AG10803 (cell line): ENCODE measurements at regions not wholly inside any gene's neighbourhood (a gene's known extent, or its start where the extent isn't known, plus 50 kb on each side); places are given as distances from the start of the nearest gene placed in this dataset.
A peak's percentile ranks its signal among the peaks of the same experiment; 100 is the strongest.
"Not testable (repeated sequence)": the region's sequence is repeated elsewhere in the genome, so short reads cannot be mapped to it uniquely, and the experiment has no call there.

ENCODE experiments used
- DNase-seq: peaks from one replicate; pipeline ENCODE4 v3.0.0; 2010; ENCODE audit warnings: low read depth
- H3K4me3 ChIP-seq: 2 replicates; pipeline ENCODE4 v1.5.1; 2011; ENCODE audit warnings: mild to moderate bottlenecking, low read length, control low read depth
- CTCF ChIP-seq: conservative IDR thresholded peaks from 2 replicates; pipeline ENCODE4 v1.5.1; 2011; ENCODE audit warnings: mild to moderate bottlenecking, low read length, control low read depth, inconsistent platforms

- H3K4me3 ChIP-seq = no peak overlapping the region
- DNase-seq = peak; percentile 73
- no peak for TF ChIP-seq CTCF
These were observed 762.9 kb upstream of the AMELY start for GRCh38 chrY:7674465-7674864.

- no peak for TF ChIP-seq CTCF
- DNase-seq = no peak
- H3K4me3 ChIP-seq = no peak overlapping the region
These were observed 761.2 kb upstream of the AMELY start for GRCh38 chrY:7672796-7673195.

GRCh38 chrY:7663261-7663660, 751.7 kb upstream of the AMELY start:
- TF ChIP-seq CTCF = no peak
- H3K4me3 ChIP-seq = no peak overlapping the region
- DNase-seq = no peak

GRCh38 chrY:7659047-7659446, 747.5 kb upstream of the AMELY start:
- no peak for TF ChIP-seq CTCF
- DNase-seq = no peak
- H3K4me3 ChIP-seq = no peak overlapping the region

GRCh38 chrY:7656596-7656995, 745.0 kb upstream of the AMELY start:
- DNase-seq = peak; percentile 70
- H3K4me3 ChIP-seq = no peak overlapping the region
- TF ChIP-seq CTCF = no peak

GRCh38 chrY:7654985-7655384, 743.4 kb upstream of the AMELY start:
- TF ChIP-seq CTCF = no peak
- H3K4me3 ChIP-seq = no peak overlapping the region
- no peak for DNase-seq

- peak; percentile 13 for DNase-seq
These were observed 738.3 kb upstream of the AMELY start for GRCh38 chrY:7649866-7650265.

More at GRCh38 chrY:7649866-7650265, 738.3 kb upstream of the AMELY start:
- not testable (repeated sequence) for H3K4me3 ChIP-seq
